ENCODE measurements at regions not wholly inside any gene's neighbourhood (a gene's known extent, or its start where the extent isn't known, plus 50 kb on each side); places are given as distances from the start of the nearest gene placed in this dataset.

DNA sequence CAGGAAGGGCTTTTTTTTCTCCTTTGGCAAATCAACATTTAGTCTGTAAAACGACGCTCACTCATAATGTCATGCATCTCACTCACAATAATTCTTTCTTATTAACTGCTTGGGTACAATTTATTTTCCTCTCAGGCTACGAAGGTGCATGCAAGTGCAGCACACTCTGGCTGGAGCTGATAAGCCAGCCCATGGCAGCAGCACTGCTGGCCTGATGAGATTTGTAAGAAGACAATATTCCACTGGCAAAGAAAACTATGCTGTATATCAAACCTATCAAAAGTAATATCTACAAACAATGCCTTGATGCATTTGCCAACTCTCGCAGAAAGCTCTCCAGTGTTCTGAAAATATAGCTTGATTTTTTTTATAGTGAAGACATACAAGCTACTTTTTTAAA, 170.0 kb upstream of the PHF14 start:
- no peaks in the 10 kb centered on the region for H3K4me1 ChIP-seq
- no peak overlapping the region for H3K4me3 ChIP-seq
- no peaks in the 10 kb centered on the region for H3K9me3 ChIP-seq
- DNase-seq, result no peak
- no peaks in the 10 kb centered on the region for H3K27me3 ChIP-seq
- no peak overlapping the region for H3K27ac ChIP-seq
- H3K36me3 ChIP-seq, result no peaks in the 10 kb centered on the region
- TF ChIP-seq, protein P1, sequence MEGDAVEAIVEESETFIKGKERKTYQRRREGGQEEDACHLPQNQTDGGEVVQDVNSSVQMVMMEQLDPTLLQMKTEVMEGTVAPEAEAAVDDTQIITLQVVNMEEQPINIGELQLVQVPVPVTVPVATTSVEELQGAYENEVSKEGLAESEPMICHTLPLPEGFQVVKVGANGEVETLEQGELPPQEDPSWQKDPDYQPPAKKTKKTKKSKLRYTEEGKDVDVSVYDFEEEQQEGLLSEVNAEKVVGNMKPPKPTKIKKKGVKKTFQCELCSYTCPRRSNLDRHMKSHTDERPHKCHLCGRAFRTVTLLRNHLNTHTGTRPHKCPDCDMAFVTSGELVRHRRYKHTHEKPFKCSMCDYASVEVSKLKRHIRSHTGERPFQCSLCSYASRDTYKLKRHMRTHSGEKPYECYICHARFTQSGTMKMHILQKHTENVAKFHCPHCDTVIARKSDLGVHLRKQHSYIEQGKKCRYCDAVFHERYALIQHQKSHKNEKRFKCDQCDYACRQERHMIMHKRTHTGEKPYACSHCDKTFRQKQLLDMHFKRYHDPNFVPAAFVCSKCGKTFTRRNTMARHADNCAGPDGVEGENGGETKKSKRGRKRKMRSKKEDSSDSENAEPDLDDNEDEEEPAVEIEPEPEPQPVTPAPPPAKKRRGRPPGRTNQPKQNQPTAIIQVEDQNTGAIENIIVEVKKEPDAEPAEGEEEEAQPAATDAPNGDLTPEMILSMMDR (IDR thresholded peaks at IDR 0.05), result no peak
- no peak for TF ChIP-seq EP300 (IDR thresholded peaks at IDR 0.05)
- TF ChIP-seq POLR2A (IDR thresholded peaks at IDR 0.05), result no peak
- TF ChIP-seq POLR2AphosphoS5 (IDR thresholded peaks at IDR 0.05), result no peak
- intact Hi-C loops (cut with DNase I; ENCODE audit: low total_unique reads), result no loop called here
- 70 to 78% (median 74%) methylated on average over 4 of the region's 4 CpGs for WGBS, 5 donors

DNA sequence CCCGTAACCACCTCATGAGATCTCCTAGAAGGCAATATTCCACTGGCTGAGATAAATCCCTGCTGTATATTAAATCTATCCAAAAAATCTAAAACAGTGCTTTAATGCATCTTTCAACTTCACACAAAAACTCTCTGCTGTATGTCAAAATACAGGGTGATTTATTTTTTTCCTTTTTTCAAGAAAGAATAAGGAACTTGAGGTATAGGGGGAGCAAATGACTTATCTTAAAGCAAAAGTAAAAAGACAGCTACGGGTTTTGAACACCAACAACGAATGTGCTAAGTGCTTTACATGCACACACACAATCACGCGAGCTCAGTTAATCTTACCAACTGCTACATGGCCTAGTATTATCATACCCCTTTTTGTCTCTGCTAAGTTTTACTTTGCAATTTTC, 168.9 kb upstream of the PHF14 start:
- TF ChIP-seq POLR2AphosphoS5 (IDR thresholded peaks at IDR 0.05) (no peak), EP300 (IDR thresholded peaks at IDR 0.05) (no peak), POLR2A (IDR thresholded peaks at IDR 0.05) (no peak)
- TF ChIP-seq, protein P1 (IDR thresholded peaks at IDR 0.05), result no peak
- Histone ChIP-seq H3K9me3 (no peaks in the 10 kb centered on the region), H3K27ac (no peak overlapping the region), H3K27me3 (no peaks in the 10 kb centered on the region), H3K4me3 (no peak overlapping the region), H3K36me3 (no peaks in the 10 kb centered on the region), H3K4me1 (no peaks in the 10 kb centered on the region)
- no peak for DNase-seq
- WGBS, 5 donors, result 68 to 88% (median 82%) methylated on average over 5 of the region's 5 CpGs
- intact Hi-C loops (cut with DNase I; ENCODE audit: low total_unique reads), result no loop called here

DNA sequence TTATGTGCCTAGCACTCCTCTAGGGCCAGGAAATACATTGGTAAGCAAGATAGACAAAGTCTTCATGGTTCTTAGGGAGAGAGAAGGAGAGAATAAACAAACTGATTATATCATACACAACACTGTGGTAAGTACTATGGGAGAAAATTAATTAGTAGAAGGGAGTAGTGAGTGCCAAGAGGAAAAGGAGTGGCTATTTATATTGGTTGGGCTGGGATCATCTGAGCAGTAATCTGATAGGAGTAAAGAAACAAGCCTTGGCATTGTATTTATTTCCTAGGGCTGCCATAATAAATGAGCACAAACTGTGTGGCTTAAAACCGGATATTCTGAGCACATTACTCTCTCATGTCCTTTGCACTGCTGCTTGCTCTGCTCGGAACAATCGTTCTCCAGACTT, 158.1 kb upstream of the PHF14 start:
- WGBS, 5 donors, result 49 to 71% (median 65%) methylated on average over 3 of the region's 3 CpGs
- Histone ChIP-seq H3K4me1 (no peaks in the 10 kb centered on the region), H3K9me3 (peaks cover 0 to 6% (median 0%) of the 10 kb centered on the region in 4 donors), H3K4me3 (no peak overlapping the region), H3K27ac (no peak overlapping the region), H3K27me3 (no peaks in the 10 kb centered on the region), H3K36me3 (no peaks in the 10 kb centered on the region)
- no peak for DNase-seq
- TF ChIP-seq POLR2A (IDR thresholded peaks at IDR 0.05), result no peak
- intact Hi-C loops (cut with DNase I; ENCODE audit: low total_unique reads), result no loop called here

DNA sequence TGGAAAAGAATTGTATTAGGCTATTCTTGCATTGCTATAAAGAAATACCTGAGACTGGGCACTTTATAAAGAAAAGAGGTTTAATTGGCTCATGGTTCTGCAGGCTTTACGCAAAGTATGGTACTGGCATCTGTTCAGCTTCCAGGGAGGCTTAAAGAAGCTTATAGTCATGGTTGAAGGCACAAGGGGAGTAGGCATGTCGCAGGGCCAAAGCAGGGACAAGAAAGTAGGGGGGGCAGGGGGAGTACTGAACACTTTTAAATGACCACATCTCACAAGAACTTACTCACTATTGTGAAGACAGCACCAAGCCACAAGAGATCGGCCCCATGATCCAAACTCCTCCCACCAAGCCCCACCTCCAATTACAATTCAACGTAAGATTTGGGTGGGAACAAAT, 152.5 kb upstream of the PHF14 start:
- TF ChIP-seq EP300 (IDR thresholded peaks at IDR 0.05) (no peak), POLR2A (IDR thresholded peaks at IDR 0.05) (no peak)
- no peak for DNase-seq
- intact Hi-C loops (cut with DNase I; ENCODE audit: low total_unique reads), result no loop called here
- Histone ChIP-seq H3K9me3 (no peaks in the 10 kb centered on the region), H3K4me1 (no peaks in the 10 kb centered on the region), H3K27me3 (no peaks in the 10 kb centered on the region), H3K36me3 (no peaks in the 10 kb centered on the region), H3K4me3 (no peak overlapping the region), H3K27ac (no peak overlapping the region)
- 74 to 82% (median 81%) methylated on average over 4 of the region's 4 CpGs for WGBS, 5 donors

DNA sequence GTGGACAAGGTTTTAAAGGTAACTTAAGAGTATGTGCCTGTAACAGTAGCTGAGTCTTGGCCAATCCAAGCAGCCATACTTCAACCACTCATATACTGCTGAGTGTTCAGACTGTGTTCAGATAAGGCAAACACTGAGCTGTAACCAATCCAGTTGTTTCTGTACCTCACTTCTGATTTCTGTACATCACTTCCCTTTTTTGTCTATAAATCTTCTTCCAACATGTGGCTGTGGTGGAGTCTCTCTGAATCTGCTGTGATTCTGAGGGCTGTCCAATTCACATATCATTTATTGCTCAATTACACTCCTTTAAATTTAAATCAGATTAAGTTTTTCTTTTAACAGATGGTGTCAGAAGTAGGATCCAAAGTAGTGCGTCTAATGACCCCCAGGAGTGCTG, 149.5 kb upstream of the PHF14 start:
- no peak overlapping the region for H3K4me3 ChIP-seq
- no peaks in the 10 kb centered on the region for H3K4me1 ChIP-seq
- no peaks in the 10 kb centered on the region for H3K36me3 ChIP-seq
- intact Hi-C loops (cut with DNase I; ENCODE audit: low total_unique reads), result no loop called here
- H3K9me3 ChIP-seq, result no peaks in the 10 kb centered on the region
- no peaks in the 10 kb centered on the region for H3K27me3 ChIP-seq
- H3K27ac ChIP-seq, result no peak overlapping the region
- 76 to 94% (median 91%) methylated on average over 1 of the region's 1 CpG for whole genome bisulfite sequencing, 5 donors
- TF ChIP-seq POLR2A (IDR thresholded peaks at IDR 0.05) (no peak), EP300 (IDR thresholded peaks at IDR 0.05) (no peak), POLR2AphosphoS5 (IDR thresholded peaks at IDR 0.05) (no peak)
- TF ChIP-seq, protein P1 (IDR thresholded peaks at IDR 0.05), result no peak
- DNase-seq, result no peak
